Embryonic facial prominence (tissue), 1 donor: ENCODE measurements at regions not wholly inside any gene's neighbourhood (a gene's known extent, or its start where the extent isn't known, plus 50 kb on each side); places are given as distances from the start of the nearest gene placed in this dataset.

Source experiments
- DNase-seq: peaks from one replicate; pipeline ENCODE4 v3.0.0-alpha.2; 2016; ENCODE audit errors: extremely low spot score

GRCh38 chr5:42349163-42349562 is 74.1 kb upstream of the GHR start:
- no peak for DNase-seq

GRCh38 chr5:42351956-42352355 is 71.3 kb upstream of the GHR start:
- DNase-seq: no peak

GRCh38 chr5:42360056-42360455 is 63.2 kb upstream of the GHR start:
- DNase-seq: no peak

- no peak for DNase-seq
Observed at GRCh38 chr5:42360616-42361314, 62.5 kb upstream of the GHR start.

GRCh38 chr5:42361315-42361688 is 61.9 kb upstream of the GHR start:
- no peak for DNase-seq

- DNase-seq: no peak
Observed at GRCh38 chr5:42366051-42366450, 57.2 kb upstream of the GHR start.
